VCaP (cell line): ENCODE measurements at regions not wholly inside any gene's neighbourhood (a gene's known extent, or its start where the extent isn't known, plus 50 kb on each side); places are given as distances from the start of the nearest gene placed in this dataset.

Experiments
- H3K27ac ChIP-seq: fragments of 450-650 bp; 2 replicates; pipeline ENCODE4 v1.5.1; 2017
- TF ChIP-seq, protein P1 (sequence below): fragments of 450-650 bp; conservative IDR thresholded peaks from 2 replicates; pipeline ENCODE4 v1.5.1; 2017; ENCODE audit warnings: mild to moderate bottlenecking, moderate library complexity

DNA sequence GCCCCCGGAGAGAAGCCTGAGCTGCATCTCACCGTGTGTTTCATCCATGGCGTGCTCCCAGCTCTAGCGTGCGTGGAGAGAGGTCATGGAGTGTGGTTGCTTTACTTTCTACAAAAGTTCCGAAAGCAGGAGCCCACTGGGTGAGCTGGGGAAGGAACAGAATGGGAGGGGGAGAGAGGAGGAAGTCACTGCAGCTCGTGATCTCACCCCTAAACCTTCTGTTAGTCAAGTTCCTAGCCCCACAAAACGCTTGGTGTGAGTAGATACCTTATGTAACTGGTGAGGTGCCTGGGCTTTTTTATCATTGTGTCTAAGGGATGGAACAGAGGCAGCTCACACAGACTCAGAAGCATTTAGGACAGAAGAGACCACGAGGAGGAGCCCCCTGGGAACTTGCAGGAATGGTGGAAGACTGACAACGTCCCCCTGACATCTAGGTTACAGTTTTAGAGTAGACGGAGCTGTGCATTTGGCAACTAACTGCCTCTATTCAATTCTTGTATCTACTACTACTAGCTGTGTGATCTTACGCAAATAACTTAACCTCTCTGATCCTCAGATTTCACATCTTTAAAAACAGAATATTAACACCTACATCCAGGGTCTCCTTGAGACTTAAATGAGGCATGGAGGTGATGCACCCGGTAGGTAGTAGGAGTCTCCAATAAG, 123.3 kb downstream of the ARL4C start:
- H3K27ac ChIP-seq: no peak overlapping the region
- TF ChIP-seq, protein P1, sequence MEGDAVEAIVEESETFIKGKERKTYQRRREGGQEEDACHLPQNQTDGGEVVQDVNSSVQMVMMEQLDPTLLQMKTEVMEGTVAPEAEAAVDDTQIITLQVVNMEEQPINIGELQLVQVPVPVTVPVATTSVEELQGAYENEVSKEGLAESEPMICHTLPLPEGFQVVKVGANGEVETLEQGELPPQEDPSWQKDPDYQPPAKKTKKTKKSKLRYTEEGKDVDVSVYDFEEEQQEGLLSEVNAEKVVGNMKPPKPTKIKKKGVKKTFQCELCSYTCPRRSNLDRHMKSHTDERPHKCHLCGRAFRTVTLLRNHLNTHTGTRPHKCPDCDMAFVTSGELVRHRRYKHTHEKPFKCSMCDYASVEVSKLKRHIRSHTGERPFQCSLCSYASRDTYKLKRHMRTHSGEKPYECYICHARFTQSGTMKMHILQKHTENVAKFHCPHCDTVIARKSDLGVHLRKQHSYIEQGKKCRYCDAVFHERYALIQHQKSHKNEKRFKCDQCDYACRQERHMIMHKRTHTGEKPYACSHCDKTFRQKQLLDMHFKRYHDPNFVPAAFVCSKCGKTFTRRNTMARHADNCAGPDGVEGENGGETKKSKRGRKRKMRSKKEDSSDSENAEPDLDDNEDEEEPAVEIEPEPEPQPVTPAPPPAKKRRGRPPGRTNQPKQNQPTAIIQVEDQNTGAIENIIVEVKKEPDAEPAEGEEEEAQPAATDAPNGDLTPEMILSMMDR: no peak

GRCh38 chr2:234373060-234373459, 123.8 kb downstream of the ARL4C start:
- no peak overlapping the region for H3K27ac ChIP-seq
- TF ChIP-seq, protein P1: no peak

- peak overlapping the region; percentile 55 for H3K27ac ChIP-seq
- TF ChIP-seq, protein P1: no peak
Measured at GRCh38 chr2:234372506-234372905, 124.4 kb downstream of the ARL4C start.

- TF ChIP-seq, protein P1: no peak
Measured at GRCh38 chr2:234368861-234369261, 128.0 kb downstream of the ARL4C start.

GRCh38 chr2:234366891-234367290, 130.0 kb downstream of the ARL4C start:
- TF ChIP-seq, protein P1: no peak
- peak overlapping the region; percentile 78 for H3K27ac ChIP-seq

More at GRCh38 chr2:234368861-234369261, 128.0 kb downstream of the ARL4C start:
- H3K27ac ChIP-seq: peak overlapping the region; percentile 78

DNA sequence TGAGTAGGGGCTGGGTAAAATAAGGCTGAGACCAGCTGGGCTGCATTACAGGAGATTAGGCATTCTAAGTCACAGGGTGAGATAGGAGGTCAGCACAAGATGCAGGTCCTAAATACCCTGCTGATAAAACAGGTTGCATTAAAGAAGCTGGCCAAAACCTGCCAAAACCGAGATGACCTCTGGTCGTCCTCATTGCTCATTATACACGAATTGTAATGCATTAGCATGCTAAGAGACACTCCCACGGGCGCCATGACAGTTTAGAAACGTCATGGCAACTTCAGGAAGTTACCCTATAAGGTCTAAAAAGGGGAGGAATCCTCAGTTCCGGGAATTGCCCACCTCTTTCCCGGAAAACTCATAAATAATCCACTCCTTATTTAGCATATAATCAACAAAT, 132.2 kb downstream of the ARL4C start:
- TF ChIP-seq, protein P1: no peak
- peak overlapping the region; percentile 75; the same call in 1 of the 2 replicates for H3K27ac ChIP-seq

DNA sequence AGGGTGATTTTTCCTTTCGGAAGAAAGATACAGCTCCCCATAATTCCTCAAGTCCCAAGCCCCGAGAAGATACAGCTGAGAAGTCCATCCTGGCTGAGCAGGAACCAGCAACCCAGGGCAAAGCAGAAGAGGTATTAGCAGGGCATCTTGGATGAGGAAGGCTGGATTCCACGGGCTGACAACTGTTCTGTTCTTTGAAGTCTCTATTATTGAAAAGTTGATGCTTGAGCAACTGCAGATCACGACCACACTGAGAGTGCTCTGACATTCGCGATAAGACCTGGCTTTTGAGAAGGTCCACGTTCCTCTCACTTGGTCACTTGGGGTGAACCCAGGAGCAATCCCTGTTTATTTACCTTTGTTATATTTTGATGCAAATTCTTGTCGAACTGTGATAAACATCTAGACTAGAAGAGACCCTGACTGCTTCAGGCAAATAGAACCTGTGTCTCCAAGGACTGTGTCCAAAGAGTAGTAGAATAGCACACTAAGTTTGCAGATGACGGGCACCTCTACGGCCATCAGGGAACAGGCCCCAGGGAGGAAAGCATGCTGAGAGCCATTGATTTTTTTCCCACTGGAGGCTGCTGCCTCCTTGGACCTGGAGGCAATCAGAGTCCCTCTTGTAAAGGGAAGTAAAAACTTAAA, 133.1 kb downstream of the ARL4C start:
- peak overlapping the region; percentile 75 for H3K27ac ChIP-seq
- TF ChIP-seq, protein P1: no peak
